Pancreas (tissue), 10 donors: ENCODE measurements at regions not wholly inside any gene's neighbourhood (a gene's known extent, or its start where the extent isn't known, plus 50 kb on each side); places are given as distances from the start of the nearest gene placed in this dataset.

ENCODE experiments used
- ATAC-seq, 4 donors: fragments of 200-7000 bp; cut with Tn5 transposase; one replicate each; pipeline versions ENCODE4 v1.8.0 to v1.9.1; 2020; ENCODE audit warnings: mild to moderate bottlenecking in 4 of 4, moderate library complexity in 4 of 4
- DNase-seq, 6 donors: peaks; one replicate each; pipeline ENCODE4 v3.0.0-alpha.2; 2020
- FAIRE-seq: peaks from 2 replicates; lab custom pipeline; 2012; peaks lifted over from hg19 to GRCh38; lab: Jason Lieb, UNC
- H3K27ac ChIP-seq, 4 donors: fragments of 200-600 bp; sonication (generic); 1 replicate in 3 of 4; 2 replicates in 1 of 4; pipeline versions ENCODE4 v1.5.0 to v1.8.0; 2020
- H3K27me3 ChIP-seq, 4 donors: fragments of 200-600 bp; one replicate each; pipeline ENCODE4 v1.8.0; 2021
- H3K36me3 ChIP-seq, 3 donors: fragments of 200-600 bp; sonication (generic) in 1 of 3; one replicate each; pipeline versions ENCODE4 v1.5.0 to v1.8.0; 2020 to 2021
- H3K4me1 ChIP-seq, 3 donors: fragments of 200-600 bp; one replicate each; pipeline ENCODE4 v1.8.0; 2021
- H3K4me3 ChIP-seq, 4 donors: fragments of 200-600 bp; sonication (generic) in 2 of 4; one replicate each; pipeline versions ENCODE4 v1.5.0 to v1.8.0; 2020 to 2021
- H3K9me3 ChIP-seq, 4 donors: fragments of 200-600 bp; one replicate each; pipeline ENCODE4 v1.8.0; 2021
- CTCF ChIP-seq, 4 donors: fragments of 200-600 bp; sonication (generic) in 3 of 4; IDR thresholded peaks; one replicate each; pipeline versions ENCODE4 v1.5.0 to v1.8.0; 2021; ENCODE audit warnings: antibody characterized with exemption in 4 of 4
- WGBS, 2 donors: extraction: QIAGEN DNeasy Blood & Tissue Kit; methylation state at CpG; one replicate each; pipeline ENCODE4 v1.1.7; 2013; 5-methylcytosine and 5-hydroxymethylcytosine counted together
- intact Hi-C, 3 donors: fragments of 100-400 bp; cut with DNase I; formaldehyde crosslinking; loops; one replicate each; pipeline versions ENCODE4 v1.11.1 to v1.14.2; 2022
- donor health status: healthy with polysubstance abuse.
- donor health status: DM: no; HTN: no; CAD: no; lungs with moderate emphysema.
- donor health status: DM: no; HTN: no; CAD: no.
- donor health status: control.
- donor health status: control.
- donor health status: Bipolar disorder and iron deficiency.
- donor health status: DM: yes; HTN: yes; CAD: no.
- donor health status: DM: no; HTN: no; CAD: no.
- donor health status: DM: no; HTN: no; CAD: no.
- donor health status: DM: yes; HTN: yes; CAD: no.

DNA sequence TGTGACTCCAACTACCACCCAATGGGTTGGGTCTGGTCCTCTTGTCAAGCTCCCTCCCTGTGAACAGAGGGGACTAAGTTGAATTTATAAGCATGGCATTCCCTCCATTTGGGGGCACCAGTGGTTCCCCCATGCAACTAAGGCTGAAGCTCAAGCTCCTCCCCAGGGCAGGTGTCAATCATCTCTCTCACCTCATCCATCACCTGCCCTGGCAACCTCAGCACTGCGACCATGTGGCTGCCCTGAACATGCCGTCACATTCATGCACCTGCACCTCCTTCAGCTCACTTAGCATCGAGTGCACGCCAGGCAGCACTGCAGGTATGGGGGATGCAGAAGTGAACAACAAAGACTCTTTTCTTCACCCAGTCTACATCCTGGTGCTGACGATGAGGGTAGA lies 799.3 kb downstream of the TBC1D22A start:
- TF ChIP-seq CTCF (IDR thresholded peaks at IDR 0.05), result no peak
- H3K36me3 ChIP-seq, result no peaks in the 10 kb centered on the region
- no peak overlapping the region for H3K27ac ChIP-seq
- no peak for DNase-seq
- intact Hi-C loops, result no loop called here
- H3K4me1 ChIP-seq, result no peaks in the 10 kb centered on the region
- no peak overlapping the region for H3K4me3 ChIP-seq
- FAIRE-seq, result no peak
- no peaks in the 10 kb centered on the region for H3K9me3 ChIP-seq
- no peak for ATAC-seq
- H3K27me3 ChIP-seq, result peaks cover 0 to 5% (median 2%) of the 10 kb centered on the region in 4 donors
- 37 to 51% methylated on average over 5 of the region's 5 CpGs for WGBS, 2 donors

DNA sequence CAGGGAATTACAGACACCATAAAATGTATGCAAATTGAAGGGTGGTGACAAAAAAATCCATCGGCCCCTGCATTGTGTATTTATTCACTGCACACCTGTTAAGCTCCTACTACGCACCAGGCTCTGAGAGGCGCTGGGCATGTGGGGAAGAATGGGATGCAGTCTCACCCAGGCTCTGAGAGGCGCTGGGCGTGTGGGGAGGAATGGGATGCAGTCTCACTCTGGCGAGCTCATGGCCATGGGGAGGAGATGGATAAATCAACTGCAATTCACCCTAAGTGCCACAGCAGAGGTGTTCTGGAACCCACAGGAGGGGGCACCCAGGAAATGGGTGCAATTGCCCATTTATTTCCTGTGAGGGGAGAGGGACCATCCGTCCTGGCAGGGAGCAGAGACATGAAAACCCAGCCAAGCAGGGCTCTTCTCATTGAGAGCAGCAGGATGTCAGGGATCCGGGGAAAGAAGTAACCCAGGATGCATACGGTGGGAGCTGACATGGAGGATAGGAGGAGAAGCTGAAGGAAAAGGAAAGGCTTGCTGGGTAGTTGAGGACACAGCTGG lies 798.7 kb downstream of the TBC1D22A start:
- peaks cover 0 to 5% (median 2%) of the 10 kb centered on the region in 4 donors for H3K27me3 ChIP-seq
- FAIRE-seq (no peak), ATAC-seq (no peak), DNase-seq (no peak)
- no peaks in the 10 kb centered on the region for H3K4me1 ChIP-seq
- intact Hi-C loops, result no loop called here
- H3K27ac ChIP-seq, result no peak overlapping the region
- H3K9me3 ChIP-seq, result no peaks in the 10 kb centered on the region
- no peak for TF ChIP-seq CTCF (IDR thresholded peaks at IDR 0.05)
- 56 to 81% methylated on average over 9 of the region's 9 CpGs for WGBS, 2 donors
- no peak overlapping the region for H3K4me3 ChIP-seq
- H3K36me3 ChIP-seq, result no peaks in the 10 kb centered on the region

DNA sequence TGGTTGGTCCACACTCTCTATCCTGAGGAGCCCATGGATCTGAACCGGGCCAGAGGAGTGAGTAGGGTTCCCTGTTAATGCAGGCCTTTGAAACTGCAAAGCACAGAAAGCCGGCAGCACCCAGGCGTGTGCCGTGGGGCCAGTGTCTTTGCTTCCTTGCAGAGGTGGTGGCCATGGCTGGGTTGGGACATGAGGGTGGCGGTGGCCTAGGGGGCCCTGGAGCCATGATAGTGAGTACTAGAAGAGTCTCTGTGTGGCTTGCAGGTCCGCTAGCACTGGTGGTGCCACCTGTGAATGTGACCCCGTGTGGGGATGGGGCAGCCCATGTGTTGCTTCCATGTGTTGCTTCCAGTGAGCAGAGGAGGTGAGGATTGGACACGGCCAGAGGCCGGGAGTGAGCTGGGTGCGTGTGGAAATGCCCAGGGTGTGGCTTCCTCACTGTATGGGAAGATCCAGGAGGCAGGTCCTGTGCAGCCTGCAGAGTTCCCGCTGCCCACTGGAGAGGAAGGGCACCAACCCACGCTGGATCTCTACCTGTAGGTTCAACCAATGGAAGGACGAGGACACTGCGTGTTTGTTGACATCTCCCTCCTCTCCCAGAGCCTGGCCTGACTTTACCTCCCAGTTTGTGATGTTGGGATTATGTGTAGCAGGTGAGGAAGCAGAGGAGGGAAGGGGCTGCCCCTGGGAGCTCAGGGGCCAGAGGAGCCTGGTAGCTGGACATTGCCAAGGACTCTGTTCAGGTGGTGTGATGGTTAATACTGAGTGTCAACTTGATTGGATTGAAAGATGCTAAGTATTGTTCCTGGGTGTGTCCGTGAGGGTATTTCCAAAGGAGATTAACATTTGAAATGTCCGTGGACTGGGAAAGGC lies 796.6 kb downstream of the TBC1D22A start:
- DNase-seq (no peak), FAIRE-seq (no peak), ATAC-seq (no peak)
- Histone ChIP-seq H3K36me3 (no peaks in the 10 kb centered on the region), H3K27ac (no peak overlapping the region), H3K9me3 (no peaks in the 10 kb centered on the region), H3K27me3 (peaks cover 0 to 5% (median 2%) of the 10 kb centered on the region in 4 donors), H3K4me3 (no peak overlapping the region), H3K4me1 (no peaks in the 10 kb centered on the region)
- WGBS, 2 donors, result 67 to 81% methylated on average over 15 to 16 of the region's 16 CpGs
- intact Hi-C loops, result no loop called here
- no peak for TF ChIP-seq CTCF (IDR thresholded peaks at IDR 0.05)

DNA sequence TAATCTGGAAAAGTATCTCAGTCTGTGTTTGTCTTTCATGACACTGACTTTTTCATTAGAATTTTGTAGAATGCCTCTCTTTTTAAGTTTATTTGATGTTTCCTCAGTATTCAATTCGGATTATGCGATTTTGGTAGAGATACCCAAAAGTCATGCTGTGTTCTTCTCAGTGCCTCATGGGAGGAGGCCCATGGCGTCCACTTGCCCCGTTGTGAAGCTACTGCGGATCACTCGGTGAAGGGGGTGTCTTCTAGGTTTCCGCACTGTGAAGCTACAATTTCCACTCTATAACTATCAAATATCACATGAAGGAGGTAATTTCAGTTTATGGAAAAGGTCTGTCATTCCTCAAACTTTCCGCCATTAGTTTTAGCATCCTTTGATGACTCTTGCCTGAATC lies 794.0 kb downstream of the TBC1D22A start:
- no peak for DNase-seq
- no peak overlapping the region for H3K27ac ChIP-seq
- no peaks in the 10 kb centered on the region for H3K9me3 ChIP-seq
- no peak for TF ChIP-seq CTCF (IDR thresholded peaks at IDR 0.05)
- peaks cover 0 to 8% (median 2%) of the 10 kb centered on the region in 4 donors for H3K27me3 ChIP-seq
- 74 to 82% methylated on average over 8 of the region's 8 CpGs for WGBS, 2 donors
- H3K36me3 ChIP-seq, result no peaks in the 10 kb centered on the region
- no peak for FAIRE-seq
- H3K4me3 ChIP-seq, result no peak overlapping the region
- intact Hi-C loops, result no loop called here
- ATAC-seq, result no peak
- no peaks in the 10 kb centered on the region for H3K4me1 ChIP-seq

DNA sequence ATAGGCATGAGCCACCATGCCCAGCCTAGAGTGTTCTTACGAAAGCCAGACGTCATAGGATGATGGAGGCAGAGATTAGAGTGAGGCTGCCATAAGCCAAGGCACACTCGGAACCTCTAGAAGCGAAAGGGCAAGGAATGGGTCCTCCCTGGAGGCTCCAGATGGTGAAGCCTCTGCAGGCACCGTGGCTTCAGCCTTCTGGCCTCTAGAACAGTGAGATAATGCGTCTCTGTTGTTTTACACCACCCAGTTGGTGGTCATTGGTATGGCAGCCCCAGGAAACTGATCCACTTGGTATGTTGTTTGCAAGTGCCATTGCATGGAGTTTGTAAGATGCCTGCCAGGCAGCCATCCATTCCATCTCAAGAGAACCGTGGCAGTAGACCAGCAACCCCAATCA lies 791.0 kb downstream of the TBC1D22A start:
- Histone ChIP-seq H3K4me3 (no peak overlapping the region), H3K27ac (no peak overlapping the region), H3K4me1 (no peaks in the 10 kb centered on the region), H3K36me3 (no peaks in the 10 kb centered on the region), H3K27me3 (peaks cover 0 to 5% (median 2%) of the 10 kb centered on the region in 4 donors), H3K9me3 (no peaks in the 10 kb centered on the region)
- WGBS, 2 donors, result 55 to 68% methylated on average over 7 of the region's 7 CpGs
- ATAC-seq, result no peak
- intact Hi-C loops, result no loop called here
- TF ChIP-seq CTCF (IDR thresholded peaks at IDR 0.05), result no peak
- no peak for DNase-seq
- no peak for FAIRE-seq
